Vagina (tissue), 2 donors: ENCODE measurements at regions not wholly inside any gene's neighbourhood (a gene's known extent, or its start where the extent isn't known, plus 50 kb on each side); places are given as distances from the start of the nearest gene placed in this dataset.

Experiments
- DNase-seq, 2 donors: peaks; one replicate each; pipeline ENCODE4 v3.0.0-alpha.2; 2017; ENCODE audit errors: extremely low spot score in 2 of 2
- H3K27ac ChIP-seq: fragments of 200-600 bp; sonication (generic); one replicate; pipeline ENCODE4 v1.5.1; 2019
- H3K27me3 ChIP-seq: fragments of 200-600 bp; sonication (generic); one replicate; pipeline ENCODE4 v1.5.1; 2019
- H3K36me3 ChIP-seq, 2 donors: fragments of 200-600 bp; sonication (generic); one replicate each; pipeline ENCODE4 v1.5.1; 2017 to 2019
- H3K4me1 ChIP-seq: fragments of 200-600 bp; sonication (generic); one replicate; pipeline ENCODE4 v1.5.1; 2019
- H3K4me3 ChIP-seq, 2 donors: fragments of 200-600 bp; sonication (generic); 1 replicate in 1 of 2; 2 replicates in 1 of 2; pipeline ENCODE4 v1.5.1; 2016 to 2019
- H3K9me3 ChIP-seq: fragments of 200-600 bp; sonication (generic); one replicate; pipeline ENCODE4 v1.5.1; 2019
- POLR2A ChIP-seq, 2 donors: fragments of 450-650 bp; IDR thresholded peaks; one replicate each; pipeline ENCODE4 v1.6.1; 2017; ENCODE audit warnings: antibody characterized with exemption in 2 of 2, mild to moderate bottlenecking in 2 of 2, moderate library complexity in 2 of 2
- POLR2AphosphoS5 ChIP-seq, 2 donors: sonication (generic); formaldehyde crosslinking; IDR thresholded peaks; one replicate each; pipeline ENCODE4 v1.9.0; 2017; ENCODE audit warnings: antibody characterized with exemption in 2 of 2, mild to moderate bottlenecking in 2 of 2, low read depth in 1 of 2; ENCODE audit not compliant: insufficient read depth in 1 of 2
- intact Hi-C: fragments of 100-400 bp; cut with DNase I; formaldehyde crosslinking; loops from one replicate; pipeline ENCODE4 v1.15.1; 2023
- TF ChIP-seq, protein P1 (sequence below), 3 experiments: fragments of 450-650 bp in 2 of 3; fragments of 200-600 bp in 1 of 3; sonication (generic) in 1 of 3; IDR thresholded peaks; one replicate each; pipeline ENCODE4 v1.5.1; 2017 to 2019; ENCODE audit warnings: antibody characterized with exemption in 3 of 3, mild to moderate bottlenecking in 2 of 3, moderate library complexity in 2 of 3

DNA sequence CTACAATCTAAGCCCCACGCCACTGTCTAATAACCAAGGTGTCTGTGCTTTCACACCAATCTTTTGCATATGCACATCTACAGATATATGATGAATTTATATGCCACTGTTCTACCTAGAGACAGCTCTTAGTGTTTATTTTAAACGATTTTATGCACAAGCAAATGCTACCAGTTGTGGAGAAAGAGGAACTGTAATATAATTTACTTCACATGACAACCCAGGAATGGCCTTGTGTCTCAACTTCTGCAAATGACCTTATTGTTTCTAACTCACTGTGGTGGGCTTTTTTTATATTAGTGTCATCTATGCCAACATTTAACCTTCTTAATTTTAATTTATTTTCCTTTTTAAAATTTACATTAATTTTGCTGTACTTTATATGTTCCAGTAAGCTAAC lies 531.1 kb upstream of the TLE4 start:
- Histone ChIP-seq H3K36me3 (no peaks in the 10 kb centered on the region), H3K27me3 (no peaks in the 10 kb centered on the region), H3K27ac (no peak overlapping the region), H3K9me3 (no peaks in the 10 kb centered on the region), H3K4me3 (no peak overlapping the region), H3K4me1 (no peaks in the 10 kb centered on the region)
- TF ChIP-seq POLR2A (IDR thresholded peaks at IDR 0.05) = no peak
- TF ChIP-seq, protein P1, sequence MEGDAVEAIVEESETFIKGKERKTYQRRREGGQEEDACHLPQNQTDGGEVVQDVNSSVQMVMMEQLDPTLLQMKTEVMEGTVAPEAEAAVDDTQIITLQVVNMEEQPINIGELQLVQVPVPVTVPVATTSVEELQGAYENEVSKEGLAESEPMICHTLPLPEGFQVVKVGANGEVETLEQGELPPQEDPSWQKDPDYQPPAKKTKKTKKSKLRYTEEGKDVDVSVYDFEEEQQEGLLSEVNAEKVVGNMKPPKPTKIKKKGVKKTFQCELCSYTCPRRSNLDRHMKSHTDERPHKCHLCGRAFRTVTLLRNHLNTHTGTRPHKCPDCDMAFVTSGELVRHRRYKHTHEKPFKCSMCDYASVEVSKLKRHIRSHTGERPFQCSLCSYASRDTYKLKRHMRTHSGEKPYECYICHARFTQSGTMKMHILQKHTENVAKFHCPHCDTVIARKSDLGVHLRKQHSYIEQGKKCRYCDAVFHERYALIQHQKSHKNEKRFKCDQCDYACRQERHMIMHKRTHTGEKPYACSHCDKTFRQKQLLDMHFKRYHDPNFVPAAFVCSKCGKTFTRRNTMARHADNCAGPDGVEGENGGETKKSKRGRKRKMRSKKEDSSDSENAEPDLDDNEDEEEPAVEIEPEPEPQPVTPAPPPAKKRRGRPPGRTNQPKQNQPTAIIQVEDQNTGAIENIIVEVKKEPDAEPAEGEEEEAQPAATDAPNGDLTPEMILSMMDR (IDR thresholded peaks at IDR 0.05) = no peak
- intact Hi-C loops = no loop called here
- DNase-seq = no peak

DNA sequence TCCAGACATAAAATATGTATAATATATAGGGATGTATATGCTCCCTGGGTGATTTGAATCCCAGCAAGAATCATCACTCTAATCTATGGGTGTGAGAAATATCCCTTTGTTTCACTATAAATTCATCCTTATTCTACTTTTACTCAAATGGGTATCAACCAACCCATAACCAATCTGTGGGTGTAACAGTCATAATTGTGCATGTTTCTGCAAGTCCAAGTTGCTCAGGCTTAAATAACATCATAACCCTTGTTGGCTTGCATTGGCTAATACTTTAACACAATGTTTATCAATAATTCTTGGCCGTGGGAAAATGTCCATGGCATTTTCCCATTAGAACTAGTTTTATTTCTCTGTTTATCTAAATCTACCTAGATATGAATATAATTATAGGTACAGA lies 530.5 kb upstream of the TLE4 start:
- no peaks in the 10 kb centered on the region for H3K4me1 ChIP-seq
- DNase-seq = no peak
- no peaks in the 10 kb centered on the region for H3K27me3 ChIP-seq
- H3K9me3 ChIP-seq = no peaks in the 10 kb centered on the region
- H3K27ac ChIP-seq = no peak overlapping the region
- TF ChIP-seq POLR2AphosphoS5 (IDR thresholded peaks at IDR 0.05; ENCODE audit: insufficient read depth in 1 of 2, low read depth in 1 of 2) (no peak), POLR2A (IDR thresholded peaks at IDR 0.05) (no peak)
- TF ChIP-seq, protein P1 (IDR thresholded peaks at IDR 0.05) = no peak
- H3K36me3 ChIP-seq = no peaks in the 10 kb centered on the region
- intact Hi-C loops = no loop called here
- no peak overlapping the region for H3K4me3 ChIP-seq

DNA sequence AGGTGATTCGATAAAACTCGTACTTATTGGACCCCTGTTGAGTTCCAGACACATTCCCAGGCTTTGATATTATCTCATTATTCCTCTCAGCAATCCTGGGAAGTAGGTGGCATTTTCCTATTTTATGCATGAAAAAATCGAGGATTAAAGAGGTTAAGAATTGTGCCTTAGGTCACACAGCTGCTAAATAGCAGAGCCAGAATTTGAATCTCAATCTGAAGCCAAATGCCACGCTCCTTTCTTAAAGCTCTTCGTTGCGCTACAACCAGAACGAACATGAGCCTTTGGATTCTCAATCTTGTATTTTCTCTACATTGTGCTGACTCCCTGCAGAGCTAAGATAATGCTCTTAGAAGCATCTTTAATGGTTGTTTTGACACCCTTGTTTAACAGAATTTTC lies 527.8 kb upstream of the TLE4 start:
- no peaks in the 10 kb centered on the region for H3K9me3 ChIP-seq
- no peak overlapping the region for H3K4me3 ChIP-seq
- no peak overlapping the region for H3K27ac ChIP-seq
- no peaks in the 10 kb centered on the region for H3K36me3 ChIP-seq
- intact Hi-C loops = no loop called here
- no peaks in the 10 kb centered on the region for H3K4me1 ChIP-seq
- no peak for TF ChIP-seq POLR2AphosphoS5 (IDR thresholded peaks at IDR 0.05; ENCODE audit: insufficient read depth in 1 of 2, low read depth in 1 of 2)
- TF ChIP-seq, protein P1 (IDR thresholded peaks at IDR 0.05) = no peak
- H3K27me3 ChIP-seq = no peaks in the 10 kb centered on the region
- DNase-seq = no peak

DNA sequence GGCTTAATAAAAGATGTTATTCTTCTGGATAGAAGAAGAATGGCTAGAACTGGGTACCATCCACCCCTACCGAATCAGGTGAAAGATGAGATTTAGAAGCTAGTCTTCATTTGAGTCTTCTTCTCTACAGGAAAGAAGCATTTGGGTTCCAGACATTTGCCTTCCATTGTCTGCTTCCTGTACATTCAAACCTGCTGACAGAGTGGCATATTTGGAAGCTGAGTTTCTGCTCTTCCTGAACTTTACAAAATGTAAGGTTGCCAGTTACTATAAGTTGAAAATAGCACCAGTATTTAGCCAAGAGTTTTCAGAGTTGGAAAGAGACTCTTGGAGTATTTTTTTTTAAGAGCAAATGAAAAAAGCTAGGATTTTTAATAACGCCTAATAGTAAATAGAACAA lies 525.4 kb upstream of the TLE4 start:
- TF ChIP-seq, protein P1 (IDR thresholded peaks at IDR 0.05) = no peak
- TF ChIP-seq POLR2A (IDR thresholded peaks at IDR 0.05) = no peak
- no peak for TF ChIP-seq POLR2AphosphoS5 (IDR thresholded peaks at IDR 0.05; ENCODE audit: insufficient read depth in 1 of 2, low read depth in 1 of 2)
- H3K4me3 ChIP-seq = no peak overlapping the region
- DNase-seq = no peak
- no peaks in the 10 kb centered on the region for H3K36me3 ChIP-seq
- no peaks in the 10 kb centered on the region for H3K9me3 ChIP-seq
- no peaks in the 10 kb centered on the region for H3K4me1 ChIP-seq
- H3K27me3 ChIP-seq = no peaks in the 10 kb centered on the region
- intact Hi-C loops = no loop called here
- no peak overlapping the region for H3K27ac ChIP-seq

DNA sequence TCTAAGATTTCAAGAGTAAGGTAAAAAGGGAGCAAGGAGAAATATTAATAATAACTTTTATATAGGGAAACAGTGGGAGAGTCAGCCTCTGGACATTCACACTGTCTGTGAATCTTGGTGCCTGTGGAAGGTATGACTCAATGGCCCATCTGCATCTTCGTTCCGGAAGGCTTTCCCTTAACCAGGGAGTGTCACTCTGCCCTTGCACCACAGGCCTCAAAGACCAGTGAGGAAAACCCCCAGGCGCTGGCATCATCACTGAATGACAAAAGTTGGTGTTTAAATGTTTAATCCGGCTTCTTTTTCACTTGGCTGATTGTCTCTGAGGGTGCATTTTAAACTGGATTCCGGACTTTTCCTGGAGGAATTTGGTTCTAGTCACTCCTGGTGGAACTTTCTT lies 522.4 kb upstream of the TLE4 start:
- H3K27ac ChIP-seq = no peak overlapping the region
- intact Hi-C loops = no loop called here
- no peaks in the 10 kb centered on the region for H3K4me1 ChIP-seq
- H3K9me3 ChIP-seq = no peaks in the 10 kb centered on the region
- no peak overlapping the region for H3K4me3 ChIP-seq
- no peak for DNase-seq
- no peak for TF ChIP-seq POLR2AphosphoS5 (IDR thresholded peaks at IDR 0.05; ENCODE audit: insufficient read depth in 1 of 2, low read depth in 1 of 2)
- no peaks in the 10 kb centered on the region for H3K27me3 ChIP-seq
- no peaks in the 10 kb centered on the region for H3K36me3 ChIP-seq

DNA sequence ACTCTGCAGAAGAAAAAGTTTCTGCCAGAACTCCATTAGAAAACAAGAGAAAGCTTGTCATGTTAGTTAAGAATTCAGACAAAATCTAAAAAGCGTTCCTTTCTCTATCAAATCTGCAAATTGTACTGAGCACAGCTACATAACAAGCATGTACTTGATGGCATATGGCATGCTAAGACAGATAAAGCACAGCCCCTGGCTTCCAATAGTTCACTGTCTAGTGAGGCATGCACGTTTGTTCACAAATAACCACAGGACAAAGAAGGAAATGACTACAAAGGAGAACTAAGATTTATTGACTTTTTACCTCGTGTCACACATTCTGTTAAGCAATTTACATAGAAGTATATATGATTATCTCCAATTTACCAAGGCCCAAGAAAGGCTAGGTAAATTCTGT lies 518.2 kb upstream of the TLE4 start:
- DNase-seq = no peak
- TF ChIP-seq POLR2A (IDR thresholded peaks at IDR 0.05) = no peak
- TF ChIP-seq POLR2AphosphoS5 (IDR thresholded peaks at IDR 0.05; ENCODE audit: insufficient read depth in 1 of 2, low read depth in 1 of 2) = no peak
- TF ChIP-seq, protein P1 (IDR thresholded peaks at IDR 0.05) = no peak
- no peaks in the 10 kb centered on the region for H3K27me3 ChIP-seq
- H3K36me3 ChIP-seq = no peaks in the 10 kb centered on the region
- no peaks in the 10 kb centered on the region for H3K4me1 ChIP-seq
- intact Hi-C loops = no loop called here
- no peak overlapping the region for H3K4me3 ChIP-seq
- H3K9me3 ChIP-seq = no peaks in the 10 kb centered on the region
- H3K27ac ChIP-seq = no peak overlapping the region
